Caco-2 (cell line): ENCODE measurements at regions not wholly inside any gene's neighbourhood (a gene's known extent, or its start where the extent isn't known, plus 50 kb on each side); places are given as distances from the start of the nearest gene placed in this dataset.

Experiments used
- BruUV-seq: library from RNA; stranded (reverse); fragments of 400-500 nt; replicated peaks from 2 replicates; lab custom pipeline; 2021; lab: Mats Ljungman, UMichigan
- CTCF ChIA-PET: fragments of 300-600 bp; sonication (Branson Sonifier 250); formaldehyde crosslinking; loops from one replicate; lab custom pipeline; 2022; ENCODE audit warnings: antibody characterized with exemption; lab: Charles Lee
- POLR2A ChIA-PET: fragments of 300-600 bp; sonication (Branson Sonifier 250); formaldehyde crosslinking; loops from one replicate; lab custom pipeline; 2022; ENCODE audit warnings: antibody characterized with exemption; lab: Charles Lee
- DNase-seq, 2 experiments: peaks; one replicate each; pipeline versions ENCODE4 v3.0.0 to v3.0.0-alpha.2; 2020 to 2022
- H3K27me3 ChIP-seq: replicated peaks from 2 replicates; pipeline ENCODE4 v1.6.0; 2011; ENCODE audit warnings: low read length; ENCODE audit not compliant: control insufficient read depth, insufficient read depth
- H3K36me3 ChIP-seq: 2 replicates; pipeline ENCODE4 v1.5.1; 2011; ENCODE audit warnings: low read length; ENCODE audit not compliant: control insufficient read depth, insufficient read depth
- H3K4me1 ChIP-seq: fragments of 250-450 bp; sonication (Bioruptor Pico); 2 replicates; pipeline ENCODE4 v1.5.1; 2020; ENCODE audit warnings: mild to moderate bottlenecking
- H3K4me3 ChIP-seq: 2 replicates; pipeline ENCODE4 v1.5.1; 2011; ENCODE audit warnings: low read depth, mild to moderate bottlenecking, control low read depth, low read length
- H3K9me3 ChIP-seq: fragments of 250-450 bp; sonication (Bioruptor Pico); 2 replicates; pipeline ENCODE4 v1.5.1; 2020; ENCODE audit warnings: mild to moderate bottlenecking, moderate library complexity
- H3K27ac Mint-ChIP-seq: one replicate; pipeline ENCODE4 v1.8.0; 2022; ENCODE audit warnings: mixed read lengths; ENCODE audit not compliant: unreplicated experiment
- H3K27me3 Mint-ChIP-seq: one replicate; pipeline ENCODE4 v1.8.0; 2022; ENCODE audit warnings: mixed read lengths; ENCODE audit not compliant: insufficient read depth, unreplicated experiment
- H3K36me3 Mint-ChIP-seq: one replicate; pipeline ENCODE4 v1.8.0; 2022; ENCODE audit warnings: mild to moderate bottlenecking, mixed read lengths; ENCODE audit not compliant: insufficient read depth, unreplicated experiment
- H3K4me1 Mint-ChIP-seq: one replicate; pipeline ENCODE4 v1.8.0; 2022; ENCODE audit warnings: low read depth, mixed read lengths; ENCODE audit not compliant: unreplicated experiment
- H3K4me3 Mint-ChIP-seq: one replicate; pipeline ENCODE4 v1.8.0; 2022; ENCODE audit warnings: mild to moderate bottlenecking, moderate library complexity, mixed read lengths; ENCODE audit not compliant: unreplicated experiment
- H3K9me3 Mint-ChIP-seq: one replicate; pipeline ENCODE4 v1.8.0; 2022; ENCODE audit warnings: mixed read lengths; ENCODE audit not compliant: unreplicated experiment
- intact Hi-C: fragments of 100-400 bp; cut with micrococcal nuclease; formaldehyde crosslinking; loops from one replicate; pipeline ENCODE4 v1.10.0; 2022; ENCODE audit not compliant: unreplicated experiment
- TF ChIP-seq, protein P1 (sequence below), 2 experiments: fragments of 200-600 bp in 1 of 2; IDR thresholded peaks; 1 replicate in 1 of 2; 2 replicates in 1 of 2; pipeline versions ENCODE4 v1.5.1 to v1.8.0; 2011 to 2022; ENCODE audit warnings: antibody characterized with exemption in 1 of 2, control low read depth in 1 of 2, inconsistent platforms in 1 of 2, low read depth in 1 of 2, low read length in 1 of 2, mild to moderate bottlenecking in 1 of 2, moderate library complexity in 1 of 2; ENCODE audit not compliant: insufficient read depth in 1 of 2, severe bottlenecking in 1 of 2, unreplicated experiment in 1 of 2

DNA sequence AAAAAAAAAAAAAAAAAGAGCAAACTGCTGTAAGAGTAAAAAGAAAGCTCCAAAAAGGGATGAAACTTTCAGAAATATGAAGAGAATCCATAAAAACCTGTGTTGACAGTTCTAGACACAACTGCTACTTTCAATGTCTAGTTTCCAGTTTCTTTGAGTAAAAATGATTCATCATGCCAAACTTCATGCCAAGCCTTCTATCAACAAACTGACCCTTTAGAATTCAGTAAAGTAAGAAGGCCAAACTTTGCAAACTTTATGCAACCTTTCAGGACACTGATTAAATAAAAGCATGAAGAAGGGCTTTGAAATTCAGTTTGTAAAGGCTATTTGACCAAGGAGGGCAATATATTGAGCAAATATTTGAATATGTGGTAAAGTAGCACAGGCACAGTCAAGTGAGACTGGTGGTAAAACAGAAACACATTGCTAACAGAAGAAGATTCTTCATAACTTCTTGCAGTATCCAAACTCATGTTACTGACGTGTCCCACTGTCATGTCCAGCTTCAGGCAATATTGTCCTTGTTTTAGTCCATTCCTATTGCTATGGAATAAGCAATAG, 56.3 kb upstream of the CFAP20DC start:
- Mint-ChIP-seq H3K27me3 (no peaks in the 10 kb centered on the region), H3K4me1 (peaks cover 9% of the 10 kb centered on the region), H3K36me3 (no peaks in the 10 kb centered on the region), H3K9me3 (no peaks in the 10 kb centered on the region), H3K27ac (no peak overlapping the region), H3K4me3 (no peak overlapping the region)
- DNase-seq, result peak in 1 of 2 experiments; percentile 30
- CTCF ChIA-PET, result no interaction called here
- H3K9me3 ChIP-seq, result no peaks in the 10 kb centered on the region
- no TSS peak for BruUV-seq
- H3K36me3 ChIP-seq, result no peaks in the 10 kb centered on the region
- H3K27me3 ChIP-seq, result no peaks in the 10 kb centered on the region
- TF ChIP-seq, protein P1, sequence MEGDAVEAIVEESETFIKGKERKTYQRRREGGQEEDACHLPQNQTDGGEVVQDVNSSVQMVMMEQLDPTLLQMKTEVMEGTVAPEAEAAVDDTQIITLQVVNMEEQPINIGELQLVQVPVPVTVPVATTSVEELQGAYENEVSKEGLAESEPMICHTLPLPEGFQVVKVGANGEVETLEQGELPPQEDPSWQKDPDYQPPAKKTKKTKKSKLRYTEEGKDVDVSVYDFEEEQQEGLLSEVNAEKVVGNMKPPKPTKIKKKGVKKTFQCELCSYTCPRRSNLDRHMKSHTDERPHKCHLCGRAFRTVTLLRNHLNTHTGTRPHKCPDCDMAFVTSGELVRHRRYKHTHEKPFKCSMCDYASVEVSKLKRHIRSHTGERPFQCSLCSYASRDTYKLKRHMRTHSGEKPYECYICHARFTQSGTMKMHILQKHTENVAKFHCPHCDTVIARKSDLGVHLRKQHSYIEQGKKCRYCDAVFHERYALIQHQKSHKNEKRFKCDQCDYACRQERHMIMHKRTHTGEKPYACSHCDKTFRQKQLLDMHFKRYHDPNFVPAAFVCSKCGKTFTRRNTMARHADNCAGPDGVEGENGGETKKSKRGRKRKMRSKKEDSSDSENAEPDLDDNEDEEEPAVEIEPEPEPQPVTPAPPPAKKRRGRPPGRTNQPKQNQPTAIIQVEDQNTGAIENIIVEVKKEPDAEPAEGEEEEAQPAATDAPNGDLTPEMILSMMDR (IDR thresholded peaks at IDR 0.05; ENCODE audit: insufficient read depth in 1 of 2, low read depth in 1 of 2, low read length in 1 of 2, severe bottlenecking in 1 of 2, unreplicated experiment in 1 of 2), result no peak
- peaks cover 5% of the 10 kb centered on the region; the same call in 1 of the 2 replicates for H3K4me1 ChIP-seq
- H3K4me3 ChIP-seq, result no peak overlapping the region
- intact Hi-C loops, result no loop called here
- POLR2A ChIA-PET, result no interaction called here

DNA sequence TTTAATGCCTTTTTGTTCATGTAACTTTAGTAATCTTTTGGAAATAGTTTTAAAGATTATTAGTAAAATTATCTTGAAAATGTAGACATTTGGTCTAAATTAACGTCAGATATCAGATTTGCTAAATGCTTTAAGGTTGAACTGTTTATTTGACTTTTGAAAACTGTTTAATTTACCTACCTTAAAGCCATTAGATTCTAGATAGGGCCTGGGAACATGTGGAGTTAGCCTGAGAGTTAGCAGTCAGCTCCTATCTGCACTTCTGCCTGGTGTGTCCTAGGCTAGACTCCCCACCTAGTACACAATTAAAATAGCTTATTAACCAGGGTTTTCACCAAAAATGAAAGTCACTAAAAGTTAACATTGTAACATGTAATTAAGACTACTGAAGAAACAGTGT, 53.7 kb upstream of the CFAP20DC start:
- TF ChIP-seq, protein P1 (IDR thresholded peaks at IDR 0.05; ENCODE audit: insufficient read depth in 1 of 2, low read depth in 1 of 2, low read length in 1 of 2, severe bottlenecking in 1 of 2, unreplicated experiment in 1 of 2), result no peak
- ChIA-PET CTCF (no interaction called here), POLR2A (no interaction called here)
- H3K4me1 ChIP-seq, result peaks cover 5% of the 10 kb centered on the region; the same call in 1 of the 2 replicates
- Mint-ChIP-seq H3K9me3 (peaks cover 9% of the 10 kb centered on the region), H3K27ac (no peak overlapping the region), H3K4me1 (peaks cover 9% of the 10 kb centered on the region), H3K4me3 (no peak overlapping the region), H3K27me3 (no peaks in the 10 kb centered on the region), H3K36me3 (no peaks in the 10 kb centered on the region)
- H3K9me3 ChIP-seq, result no peaks in the 10 kb centered on the region
- BruUV-seq, result no TSS peak
- no peak for DNase-seq
- H3K36me3 ChIP-seq, result no peaks in the 10 kb centered on the region
- no peak overlapping the region for H3K4me3 ChIP-seq
- no peaks in the 10 kb centered on the region for H3K27me3 ChIP-seq
- intact Hi-C loops, result no loop called here

DNA sequence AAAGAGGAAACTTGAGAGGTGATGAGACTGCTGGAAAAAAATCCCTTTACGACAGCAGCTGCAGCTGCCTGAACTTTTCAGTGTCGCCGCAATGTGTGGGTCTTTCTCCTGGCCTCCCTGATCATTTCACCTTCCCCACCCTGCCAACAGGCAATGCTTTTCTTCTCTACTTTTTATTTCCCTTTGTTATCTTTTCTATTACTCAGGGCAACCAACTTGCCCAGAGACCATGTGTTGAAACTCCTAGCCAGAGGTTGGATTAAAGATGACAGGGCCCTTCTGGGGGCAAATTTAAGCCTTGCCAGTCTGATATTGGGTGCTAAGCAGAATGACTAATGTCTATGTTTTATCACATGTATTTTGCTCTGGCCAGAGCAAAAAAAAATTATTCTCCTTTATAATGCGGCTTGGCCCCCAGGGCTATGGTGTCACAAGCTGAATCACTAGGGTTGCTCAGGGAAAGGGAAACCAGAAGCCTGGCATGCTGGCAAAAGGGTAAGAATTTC, 51.5 kb upstream of the CFAP20DC start:
- H3K4me1 ChIP-seq, result peaks cover 5% of the 10 kb centered on the region; the same call in 1 of the 2 replicates
- Mint-ChIP-seq H3K36me3 (no peaks in the 10 kb centered on the region), H3K9me3 (peaks cover 26% of the 10 kb centered on the region), H3K27me3 (no peaks in the 10 kb centered on the region), H3K4me1 (no peaks in the 10 kb centered on the region), H3K4me3 (no peak overlapping the region), H3K27ac (no peak overlapping the region)
- TF ChIP-seq, protein P1 (IDR thresholded peaks at IDR 0.05; ENCODE audit: insufficient read depth in 1 of 2, low read depth in 1 of 2, low read length in 1 of 2, severe bottlenecking in 1 of 2, unreplicated experiment in 1 of 2), result no peak
- no peaks in the 10 kb centered on the region for H3K36me3 ChIP-seq
- no peak for DNase-seq
- no peak overlapping the region for H3K4me3 ChIP-seq
- H3K27me3 ChIP-seq, result no peaks in the 10 kb centered on the region
- no TSS peak for BruUV-seq
- ChIA-PET CTCF (no interaction called here), POLR2A (no interaction called here)
- intact Hi-C loops, result no loop called here
- no peaks in the 10 kb centered on the region for H3K9me3 ChIP-seq
